Bone marrow (tissue), 2 donors: ENCODE measurements at regions not wholly inside any gene's neighbourhood (a gene's known extent, or its start where the extent isn't known, plus 50 kb on each side); places are given as distances from the start of the nearest gene placed in this dataset.
"Not testable (repeated sequence)": the region's sequence is repeated elsewhere in the genome, so short reads cannot be mapped to it uniquely, and the experiment has no call there.

ENCODE experiments used
- DNase-seq, 2 donors: peaks; one replicate each; lab custom pipeline; 2025; lab: John Stamatoyannopoulos, UW

DNA sequence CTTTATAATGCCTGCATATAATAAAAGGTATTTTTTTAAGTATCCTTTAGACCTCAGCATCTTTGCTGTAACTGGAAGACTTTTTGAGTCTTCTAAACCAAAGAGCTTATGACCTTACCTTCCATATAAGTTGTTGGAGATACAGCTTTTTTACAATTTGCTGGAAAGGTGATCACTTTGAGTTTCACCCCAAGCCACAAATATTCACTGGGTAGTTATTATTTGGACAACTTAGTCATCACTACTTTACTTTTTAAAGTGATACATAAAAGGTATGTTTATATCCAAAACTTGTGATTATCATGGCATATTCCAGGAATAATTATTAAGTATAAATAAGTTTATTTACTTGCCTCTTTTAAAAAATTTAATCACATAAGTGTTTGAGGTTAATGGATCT lies 246.7 kb upstream of the NRIP1 start:
- DNase-seq = no peak

DNA sequence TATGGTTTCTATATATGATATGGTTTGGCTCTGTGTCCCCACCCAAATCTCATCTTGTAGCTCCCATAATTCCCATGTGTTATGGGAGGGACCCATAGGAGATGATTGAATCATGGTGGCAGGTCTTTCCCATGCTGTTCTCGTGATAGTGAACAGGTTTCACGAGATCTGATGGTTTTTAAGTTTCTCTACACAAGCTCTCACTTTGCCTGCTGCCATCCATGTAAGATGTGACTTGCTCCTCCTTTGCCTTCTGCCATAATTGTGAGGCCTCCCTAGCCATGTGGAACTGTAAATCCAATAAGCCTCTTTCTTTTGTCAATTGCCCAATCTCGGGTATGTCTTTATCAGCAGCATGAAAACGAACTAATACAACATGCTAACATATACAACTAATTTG lies 252.2 kb upstream of the NRIP1 start:
- not testable (repeated sequence) for DNase-seq

- no peak for DNase-seq
Measured at GRCh38 chr21:15319727-15320126, 254.9 kb upstream of the NRIP1 start.

- no peak for DNase-seq
Measured at GRCh38 chr21:15324542-15324941, 259.7 kb upstream of the NRIP1 start.

GRCh38 chr21:15326032-15326867 lies 261.4 kb upstream of the NRIP1 start:
- DNase-seq = no peak

- no peak for DNase-seq
Measured at GRCh38 chr21:15327637-15328265, 263.0 kb upstream of the NRIP1 start.

DNA sequence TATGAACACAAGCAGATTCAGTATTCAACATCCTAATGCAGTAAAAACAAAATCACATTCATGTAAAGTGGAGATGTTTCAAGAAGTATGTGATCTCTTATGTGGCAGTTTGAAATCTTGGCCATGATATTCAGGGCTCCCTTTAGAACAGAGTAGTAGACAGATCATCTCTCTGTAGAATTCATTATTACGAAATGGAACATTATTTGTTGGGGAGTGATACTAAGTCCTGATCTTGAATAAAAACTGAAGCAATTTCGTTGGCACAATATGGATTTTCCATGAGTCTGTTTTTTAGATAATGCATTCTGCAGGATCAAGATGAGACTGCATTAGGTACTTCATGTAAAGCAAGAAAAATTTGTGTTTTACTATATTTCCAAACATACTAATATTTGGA lies 264.4 kb upstream of the NRIP1 start:
- DNase-seq = no peak

DNA sequence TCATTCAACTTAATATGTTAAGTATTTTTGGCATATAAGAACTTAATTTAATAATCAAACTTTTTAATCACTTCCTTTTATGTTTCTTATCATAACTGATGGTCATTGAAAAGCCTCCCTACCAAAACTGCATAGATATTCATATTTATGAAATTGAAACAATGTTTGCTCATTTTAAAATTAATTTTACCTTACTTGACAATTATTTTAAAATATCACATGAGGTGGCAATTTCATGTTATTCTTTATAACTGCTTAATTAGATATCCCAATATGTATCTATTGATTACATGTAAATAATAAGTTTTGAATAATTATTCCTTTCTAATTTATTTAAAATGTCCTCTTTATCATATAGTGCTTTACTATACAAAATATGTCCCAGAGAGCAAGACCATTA lies 266.1 kb upstream of the NRIP1 start:
- no peak for DNase-seq

DNA sequence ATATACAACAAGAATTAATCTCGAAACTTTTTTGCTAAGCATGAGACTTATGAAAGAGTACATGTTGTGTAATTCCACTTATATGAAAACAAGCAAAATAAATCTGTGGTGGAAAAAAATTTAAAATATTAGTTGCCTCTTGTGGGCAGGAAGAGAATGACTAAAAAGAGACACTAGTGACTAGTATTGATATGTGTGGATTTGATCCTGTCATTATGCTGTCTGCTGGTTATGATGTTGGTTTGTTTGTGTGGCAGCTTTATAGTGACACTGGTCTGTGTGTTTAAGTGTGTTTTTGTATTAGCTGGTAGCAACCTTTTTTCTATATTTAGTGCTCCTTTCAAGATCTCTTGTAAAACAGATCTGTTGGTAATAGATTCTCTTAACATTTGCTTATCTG lies 267.8 kb upstream of the NRIP1 start:
- DNase-seq = no peak

DNA sequence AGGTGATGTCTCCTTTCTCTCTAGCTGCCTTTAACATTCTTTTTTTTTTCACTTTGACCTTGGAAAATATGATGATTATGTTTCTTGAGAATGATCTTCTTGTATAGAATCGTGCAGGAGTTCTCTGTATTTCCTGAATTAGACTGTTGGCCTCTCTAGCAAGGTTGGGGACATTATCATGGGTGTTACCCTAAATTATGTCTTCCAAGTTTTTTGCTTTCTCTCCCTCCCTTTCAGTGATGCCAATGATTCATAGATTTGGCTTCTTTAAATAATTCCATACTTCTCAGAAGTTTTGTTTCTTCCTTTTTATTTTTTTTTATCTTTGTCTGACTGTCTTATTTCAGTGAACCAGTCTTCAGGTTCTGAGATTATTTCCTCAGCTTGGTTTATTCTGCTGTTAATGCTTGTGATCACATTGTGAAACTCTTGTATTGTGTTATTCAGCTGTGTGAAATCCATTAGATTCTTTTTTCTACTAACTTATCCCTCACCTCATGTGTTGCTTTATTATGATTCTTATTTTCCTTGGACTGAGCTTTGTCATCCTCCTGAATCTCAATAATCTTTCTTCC lies 268.4 kb upstream of the NRIP1 start:
- no peak for DNase-seq

GRCh38 chr21:15333951-15334350 lies 269.2 kb upstream of the NRIP1 start:
- DNase-seq = no peak

DNA sequence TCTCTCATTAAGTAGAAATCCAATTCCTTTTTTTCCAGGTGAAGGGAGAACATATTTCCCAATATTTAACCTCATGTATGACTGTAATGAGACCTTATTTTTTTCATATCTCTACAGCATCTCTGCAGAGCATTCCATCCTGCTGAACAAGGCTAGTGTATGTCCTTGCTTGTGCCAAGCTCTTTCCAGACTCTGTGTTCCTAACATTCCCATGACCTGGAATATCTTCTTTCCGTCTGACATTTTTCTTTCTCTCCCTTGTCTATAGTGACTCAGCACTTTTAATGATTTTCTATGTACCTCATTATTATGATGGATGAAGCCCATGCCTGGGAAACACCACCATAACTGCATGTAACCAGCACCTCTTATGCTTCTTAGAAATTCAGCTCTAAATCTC lies 278.3 kb upstream of the NRIP1 start:
- no peak for DNase-seq

DNA sequence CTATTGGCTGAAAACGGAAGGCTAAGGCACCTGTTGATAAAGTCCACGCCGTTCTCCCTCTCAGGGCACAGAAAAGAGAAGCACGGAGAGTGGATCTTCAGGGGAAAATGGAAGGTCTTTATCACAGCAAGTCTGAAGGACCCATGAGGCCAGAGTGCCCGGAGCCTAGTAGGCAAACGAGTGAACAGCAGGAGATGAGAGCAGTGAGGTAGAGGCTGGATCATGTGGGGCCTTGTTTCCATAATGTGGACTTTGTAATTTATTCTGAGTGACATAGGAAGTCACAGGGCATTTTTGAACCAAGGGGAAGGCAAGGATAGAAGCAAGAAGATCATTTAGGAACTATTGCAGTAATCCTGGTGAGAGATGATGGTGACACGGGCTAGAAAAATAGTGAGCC lies 287.2 kb upstream of the NRIP1 start:
- no peak for DNase-seq

DNA sequence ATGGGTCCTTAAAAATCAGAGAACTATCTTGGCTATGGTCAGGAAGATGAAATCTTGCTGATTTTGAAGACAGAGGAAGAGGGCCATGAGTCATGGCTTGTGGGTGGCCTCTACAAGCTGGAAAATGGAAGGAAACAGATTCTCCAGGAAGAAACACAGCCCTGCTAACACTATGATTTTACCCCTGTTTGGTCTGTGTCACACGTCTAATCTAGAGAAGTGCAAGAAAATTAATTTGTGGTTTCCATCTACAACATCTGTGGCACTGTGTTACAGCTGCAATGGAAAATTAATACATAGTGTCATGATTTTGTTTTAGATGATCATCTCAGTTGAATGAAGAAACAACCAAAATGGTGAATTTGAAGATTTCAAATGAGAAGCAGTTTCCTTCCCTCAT lies 288.7 kb upstream of the NRIP1 start:
- DNase-seq = peak in 1 of 2 donors; percentile 37

DNA sequence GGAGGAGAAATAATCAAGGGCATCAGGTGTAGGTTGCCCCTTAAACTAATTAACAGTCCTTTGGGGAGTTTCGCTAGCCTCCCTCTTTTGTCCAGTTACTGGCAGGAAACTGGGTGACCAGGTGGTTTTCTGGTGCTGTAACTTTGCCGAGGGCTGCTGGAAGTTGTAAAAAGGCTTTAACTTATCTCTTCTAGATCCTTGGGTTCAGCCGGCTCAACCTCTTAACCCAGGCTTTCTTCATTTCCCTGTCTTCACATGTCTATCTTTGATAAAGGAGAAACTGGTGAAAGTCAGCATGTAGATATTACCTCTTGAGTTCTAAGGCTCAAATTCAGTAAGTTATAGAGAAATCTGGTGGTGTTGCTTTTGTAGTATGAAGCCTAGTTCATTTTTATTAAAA lies 289.7 kb upstream of the NRIP1 start:
- no peak for DNase-seq

DNA sequence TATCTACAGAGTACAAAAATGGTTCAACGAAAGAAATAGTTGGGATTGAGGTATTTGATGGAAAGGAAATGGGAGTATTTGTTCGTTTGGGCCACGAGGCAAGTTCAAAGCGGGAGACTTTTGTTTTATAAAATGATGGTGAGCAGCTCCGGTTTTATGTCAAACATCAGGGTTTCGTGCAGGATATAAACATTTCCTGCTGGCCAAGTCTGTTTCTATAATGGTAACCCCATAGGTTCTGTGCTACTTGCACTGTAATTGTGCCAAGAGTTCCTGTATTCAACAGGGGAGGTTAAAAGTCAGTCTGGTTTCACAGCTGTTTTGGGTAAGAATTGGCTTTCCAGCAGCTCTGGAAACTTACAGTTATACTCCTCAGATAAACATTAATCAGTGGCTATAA lies 290.3 kb upstream of the NRIP1 start:
- DNase-seq = peak in 1 of 2 donors; percentile 41

DNA sequence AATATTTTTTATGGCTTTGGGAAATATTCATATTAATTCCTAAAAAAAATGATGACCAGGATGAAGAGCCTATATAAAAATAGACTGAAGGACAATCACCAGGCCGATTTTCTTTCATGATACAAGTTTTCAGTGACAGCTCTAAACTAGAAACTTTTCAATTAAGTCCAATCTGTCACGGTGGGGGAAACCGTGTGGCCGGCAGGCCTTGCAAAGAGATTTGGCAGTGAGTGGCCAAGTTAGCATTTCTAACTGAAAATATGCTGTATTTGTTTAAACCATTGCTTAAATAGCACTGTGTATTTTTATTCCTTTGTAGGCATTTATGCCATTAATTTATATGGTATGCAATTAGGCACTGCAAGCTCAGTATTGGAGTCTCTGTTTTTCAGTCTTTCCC lies 294.5 kb upstream of the NRIP1 start:
- no peak for DNase-seq

- DNase-seq = no peak
Measured at GRCh38 chr21:15362458-15362857, 297.7 kb upstream of the NRIP1 start.

DNA sequence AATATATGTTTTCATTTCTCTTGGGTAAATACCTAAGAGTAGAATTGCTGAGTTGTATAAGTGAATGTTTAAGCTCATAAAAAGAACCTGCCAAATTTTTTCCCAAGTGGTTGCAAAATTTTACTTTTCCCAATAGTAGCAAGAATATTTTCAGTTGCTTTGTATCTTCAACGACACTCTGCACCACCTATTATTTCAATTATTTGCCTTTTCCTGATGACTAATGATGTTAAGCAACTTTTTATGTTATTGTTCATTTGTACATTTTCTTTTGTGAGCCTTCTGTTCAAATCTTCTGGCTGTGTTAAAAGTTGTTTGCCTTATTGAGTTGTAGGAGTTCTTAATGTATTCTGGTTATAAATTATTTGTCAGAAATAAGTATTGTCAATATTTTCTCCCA lies 299.1 kb upstream of the NRIP1 start:
- DNase-seq = no peak

- DNase-seq = no peak
Measured at GRCh38 chr21:15365751-15366392, 301.1 kb upstream of the NRIP1 start.

DNA sequence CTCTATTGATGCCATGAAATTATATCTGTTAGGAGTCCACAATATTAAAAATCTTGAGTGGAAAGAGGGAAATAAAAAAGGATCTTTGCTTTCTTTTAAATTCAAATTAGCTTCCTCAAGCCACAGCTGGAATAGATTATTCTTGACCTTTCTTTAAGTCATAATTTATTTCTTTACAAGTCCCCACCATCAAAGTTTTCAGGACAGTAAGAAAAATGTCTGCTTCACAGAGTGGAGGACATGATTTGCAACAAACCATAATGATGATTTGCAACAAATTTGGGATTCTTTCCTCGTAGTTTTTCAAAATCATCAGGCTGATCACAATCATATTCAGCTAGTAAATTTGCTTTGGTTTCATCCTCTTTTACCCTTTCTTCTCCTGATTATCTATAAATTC lies 301.8 kb upstream of the NRIP1 start:
- no peak for DNase-seq

DNA sequence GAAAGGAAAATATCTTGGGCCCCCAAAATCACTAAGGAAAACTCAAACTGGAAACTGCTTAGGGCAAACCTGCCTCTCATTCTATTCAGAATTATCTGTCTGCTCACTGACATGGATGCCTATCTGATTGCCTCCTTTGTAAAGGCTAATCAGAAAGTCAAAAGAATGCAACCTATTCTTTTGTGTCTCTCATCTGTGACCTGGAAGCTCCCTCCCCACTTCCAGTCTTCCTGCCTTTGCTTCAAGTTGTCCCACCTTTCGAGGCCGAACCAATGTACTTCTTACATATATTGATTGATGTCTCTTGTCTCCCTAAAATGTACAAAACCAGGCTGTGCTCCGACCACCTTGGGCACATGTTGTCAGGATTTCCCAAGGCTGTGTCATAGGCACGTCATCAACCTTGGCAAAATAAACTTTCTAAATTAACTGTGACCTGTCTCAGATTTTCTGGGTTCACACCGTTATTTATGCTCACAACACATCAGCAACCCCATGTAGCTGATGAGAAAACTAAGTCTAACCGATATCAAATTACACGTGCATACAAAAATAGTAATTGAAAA lies 302.3 kb upstream of the NRIP1 start:
- DNase-seq = no peak
